Transverse colon (tissue), 4 donors: ENCODE measurements at regions not wholly inside any gene's neighbourhood (a gene's known extent, or its start where the extent isn't known, plus 50 kb on each side); places are given as distances from the start of the nearest gene placed in this dataset.

Source experiments
- DNase-seq: peaks from one replicate; pipeline ENCODE4 v3.0.0-alpha.2; 2019
- H3K27ac ChIP-seq, 4 donors: fragments of 200-600 bp; sonication (generic); 2 replicates each; pipeline ENCODE4 v1.5.1; 2016 to 2018; ENCODE audit warnings: inconsistent platforms in 4 of 4
- H3K27me3 ChIP-seq: fragments of 200-600 bp; sonication (generic); 2 replicates; pipeline ENCODE4 v1.5.1; 2017; ENCODE audit warnings: inconsistent platforms
- H3K36me3 ChIP-seq, 4 donors: fragments of 200-600 bp; sonication (generic); 2 replicates each; pipeline ENCODE4 v1.5.1; 2017 to 2019; ENCODE audit warnings: inconsistent platforms in 4 of 4
- H3K4me1 ChIP-seq, 4 donors: fragments of 200-600 bp; sonication (generic); 2 replicates each; pipeline ENCODE4 v1.5.1; 2017 to 2020; ENCODE audit warnings: inconsistent platforms in 4 of 4
- H3K4me3 ChIP-seq, 4 donors: fragments of 200-600 bp; sonication (generic); 1 replicate in 1 of 4; 2 replicates in 3 of 4; pipeline versions ENCODE4 v1.5.1 to v1.6.1; 2017 to 2019; ENCODE audit warnings: inconsistent platforms in 4 of 4
- H3K9me3 ChIP-seq, 2 donors: fragments of 200-600 bp; sonication (generic); 2 replicates each; pipeline ENCODE4 v1.5.1; 2017 to 2019; ENCODE audit warnings: inconsistent platforms in 2 of 2
- EP300 ChIP-seq: sonication (generic); formaldehyde crosslinking; IDR thresholded peaks from one replicate; pipeline ENCODE4 v1.6.1; 2017; ENCODE audit warnings: antibody characterized with exemption, low read depth
- POLR2A ChIP-seq: fragments of 450-650 bp; IDR thresholded peaks from one replicate; pipeline ENCODE4 v1.6.1; 2016; ENCODE audit warnings: antibody characterized with exemption, mild to moderate bottlenecking, moderate library complexity
- POLR2AphosphoS5 ChIP-seq, 3 donors: sonication (generic); formaldehyde crosslinking; IDR thresholded peaks; one replicate each; pipeline ENCODE4 v1.6.1; 2016; ENCODE audit warnings: antibody characterized with exemption in 3 of 3
- WGBS, 2 donors: methylation state at CpG; one replicate each; pipeline ENCODE4 v1.1.5; 2018; ENCODE audit warnings: low coverage in 1 of 2; 5-methylcytosine and 5-hydroxymethylcytosine counted together
- in situ Hi-C, 4 donors: fragments of 200-750 bp; cut with MboI; loops; one replicate each; pipeline versions ENCODE4 v1.15.0 to v1.15.1; 2017; ENCODE audit warnings: low sequenced_read_pairs in 3 of 4, low pct_ligation_motif_present in 1 of 4, low pct_unique_long_range_greater_than_20kb in 1 of 4
- intact Hi-C: fragments of 100-400 bp; cut with DNase I; formaldehyde crosslinking; loops from one replicate; pipeline ENCODE4 v1.15.1; 2023; ENCODE audit warnings: low total_unique reads
- TF ChIP-seq, protein P1 (sequence below), 5 experiments: fragments of 200-600 bp in 3 of 5; fragments of 450-650 bp in 2 of 5; sonication (generic) in 3 of 5; IDR thresholded peaks; 1 replicate in 2 of 5; 2 replicates in 3 of 5; pipeline ENCODE4 v1.5.1; 2016 to 2017; ENCODE audit warnings: antibody characterized with exemption in 5 of 5, inconsistent platforms in 3 of 5, mild to moderate bottlenecking in 2 of 5, moderate library complexity in 1 of 5

- Histone ChIP-seq H3K27ac (no peak overlapping the region), H3K27me3 (no peaks in the 10 kb centered on the region), H3K36me3 (no peaks in the 10 kb centered on the region), H3K4me3 (no peak overlapping the region), H3K4me1 (no peaks in the 10 kb centered on the region), H3K9me3 (no peaks in the 10 kb centered on the region)
- WGBS, 2 donors, result 84 to 88% methylated on average over 1 to 2 of the region's 2 CpGs
- no peak for DNase-seq
- TF ChIP-seq POLR2AphosphoS5 (IDR thresholded peaks at IDR 0.05) (no peak), POLR2A (no peak), EP300 (no peak)
- TF ChIP-seq, protein P1, sequence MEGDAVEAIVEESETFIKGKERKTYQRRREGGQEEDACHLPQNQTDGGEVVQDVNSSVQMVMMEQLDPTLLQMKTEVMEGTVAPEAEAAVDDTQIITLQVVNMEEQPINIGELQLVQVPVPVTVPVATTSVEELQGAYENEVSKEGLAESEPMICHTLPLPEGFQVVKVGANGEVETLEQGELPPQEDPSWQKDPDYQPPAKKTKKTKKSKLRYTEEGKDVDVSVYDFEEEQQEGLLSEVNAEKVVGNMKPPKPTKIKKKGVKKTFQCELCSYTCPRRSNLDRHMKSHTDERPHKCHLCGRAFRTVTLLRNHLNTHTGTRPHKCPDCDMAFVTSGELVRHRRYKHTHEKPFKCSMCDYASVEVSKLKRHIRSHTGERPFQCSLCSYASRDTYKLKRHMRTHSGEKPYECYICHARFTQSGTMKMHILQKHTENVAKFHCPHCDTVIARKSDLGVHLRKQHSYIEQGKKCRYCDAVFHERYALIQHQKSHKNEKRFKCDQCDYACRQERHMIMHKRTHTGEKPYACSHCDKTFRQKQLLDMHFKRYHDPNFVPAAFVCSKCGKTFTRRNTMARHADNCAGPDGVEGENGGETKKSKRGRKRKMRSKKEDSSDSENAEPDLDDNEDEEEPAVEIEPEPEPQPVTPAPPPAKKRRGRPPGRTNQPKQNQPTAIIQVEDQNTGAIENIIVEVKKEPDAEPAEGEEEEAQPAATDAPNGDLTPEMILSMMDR (IDR thresholded peaks at IDR 0.05), result no peak
- in situ Hi-C loops (no loop called here), intact Hi-C loops (no loop called here)
These were observed 705.9 kb upstream of the AGA start for GRCh38 chr4:178148106-178148505.

- DNase-seq, result no peak
- intact Hi-C loops, result no loop called here
- H3K27me3 ChIP-seq, result no peaks in the 10 kb centered on the region
- H3K4me1 ChIP-seq, result no peaks in the 10 kb centered on the region
- no peaks in the 10 kb centered on the region for H3K36me3 ChIP-seq
- in situ Hi-C loops, result no loop called here
- H3K27ac ChIP-seq, result no peak overlapping the region
- TF ChIP-seq POLR2A, result no peak
- TF ChIP-seq EP300, result no peak
- TF ChIP-seq POLR2AphosphoS5 (IDR thresholded peaks at IDR 0.05), result no peak
- TF ChIP-seq, protein P1 (IDR thresholded peaks at IDR 0.05), result no peak
- WGBS, 2 donors, result 56 to 71% methylated on average over 11 of the region's 11 CpGs
- H3K9me3 ChIP-seq, result peaks cover 7 to 10% of the 10 kb centered on the region in 2 donors
- H3K4me3 ChIP-seq, result no peak overlapping the region
These were observed 723.2 kb upstream of the AGA start for GRCh38 chr4:178165251-178165950.

DNA sequence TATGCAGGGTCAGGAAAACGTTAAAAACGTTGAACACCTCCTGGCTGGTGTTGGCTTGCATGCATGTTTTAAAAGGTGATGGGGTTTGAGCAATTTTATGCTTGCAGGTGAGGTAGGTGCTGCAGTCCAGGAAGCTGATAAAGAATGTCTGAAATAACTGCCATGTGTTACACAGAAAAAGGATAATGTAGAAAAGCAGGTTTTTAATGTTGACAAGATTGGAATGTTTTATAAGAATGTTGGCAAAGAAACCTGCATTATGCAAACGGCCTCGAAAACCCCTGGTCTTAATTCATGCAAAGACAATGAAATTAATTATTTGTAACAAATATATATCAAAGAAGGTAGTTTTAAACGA is 723.7 kb upstream of the AGA start:
- no peaks in the 10 kb centered on the region for H3K36me3 ChIP-seq
- H3K27ac ChIP-seq, result no peak overlapping the region
- no peaks in the 10 kb centered on the region for H3K4me1 ChIP-seq
- H3K27me3 ChIP-seq, result no peaks in the 10 kb centered on the region
- no peak overlapping the region for H3K4me3 ChIP-seq
- no peak for TF ChIP-seq EP300
- TF ChIP-seq POLR2A, result no peak
- TF ChIP-seq POLR2AphosphoS5 (IDR thresholded peaks at IDR 0.05), result no peak
- TF ChIP-seq, protein P1 (IDR thresholded peaks at IDR 0.05), result no peak
- WGBS, 2 donors, result 49 to 64% methylated on average over 5 of the region's 5 CpGs
- no peak for DNase-seq
- peaks cover 4 to 5% of the 10 kb centered on the region in 2 donors for H3K9me3 ChIP-seq
- intact Hi-C loops, result no loop called here
- in situ Hi-C loops, result no loop called here

DNA sequence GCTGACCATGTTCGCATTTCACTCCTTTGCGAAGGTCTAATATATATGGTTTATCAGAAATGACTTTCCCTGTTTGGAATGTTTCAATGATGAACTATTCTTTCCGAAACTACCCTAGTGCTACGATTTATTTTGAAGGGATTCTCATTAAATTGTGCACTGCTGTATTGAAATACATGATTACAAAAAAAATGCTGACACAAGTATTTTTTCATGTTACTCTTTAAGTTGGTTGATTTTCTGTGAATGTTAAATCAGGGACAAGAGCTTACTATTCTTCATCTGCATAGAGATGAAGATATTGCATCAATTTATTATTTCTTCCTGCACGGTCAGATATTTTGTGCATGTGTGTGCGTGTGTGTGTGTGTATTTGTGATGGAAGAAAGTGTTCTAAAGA is 731.5 kb upstream of the AGA start:
- in situ Hi-C loops, result no loop called here
- no peak for DNase-seq
- 81 to 88% methylated on average over 6 of the region's 6 CpGs for WGBS, 2 donors

More for the DNA sequence above, 731.5 kb upstream of the AGA start:
- no peak for TF ChIP-seq EP300
- TF ChIP-seq POLR2A, result no peak
- no peak for TF ChIP-seq POLR2AphosphoS5 (IDR thresholded peaks at IDR 0.05)
- TF ChIP-seq, protein P1 (IDR thresholded peaks at IDR 0.05), result no peak
- Histone ChIP-seq H3K27ac (no peak overlapping the region), H3K36me3 (no peaks in the 10 kb centered on the region), H3K4me1 (no peaks in the 10 kb centered on the region), H3K4me3 (no peak overlapping the region), H3K27me3 (no peaks in the 10 kb centered on the region), H3K9me3 (no peaks in the 10 kb centered on the region)
- intact Hi-C loops, result no loop called here
